Mesodermal cell (in vitro differentiated cells): ENCODE measurements at regions not wholly inside any gene's neighbourhood (a gene's known extent, or its start where the extent isn't known, plus 50 kb on each side); places are given as distances from the start of the nearest gene placed in this dataset.

ENCODE experiments used
- H3K27ac ChIP-seq: 2 replicates; pipeline ENCODE4 v1.7.0; 2013; ENCODE audit warnings: mild to moderate bottlenecking, low read depth, low read length, moderate library complexity; ENCODE audit not compliant: severe bottlenecking
- H3K36me3 ChIP-seq: 2 replicates; pipeline ENCODE4 v1.7.1; 2013; ENCODE audit warnings: mild to moderate bottlenecking, low read length, moderate library complexity; ENCODE audit not compliant: control insufficient read depth, insufficient read depth
- H3K4me1 ChIP-seq: one replicate; pipeline ENCODE4 v1.7.1; 2013; ENCODE audit warnings: mild to moderate bottlenecking, low read length; ENCODE audit not compliant: insufficient read depth, control insufficient read depth, poor library complexity, severe bottlenecking
- H3K4me3 ChIP-seq: 2 replicates; pipeline ENCODE4 v1.7.0; 2013; ENCODE audit warnings: low read length, control low read depth, mild to moderate bottlenecking; ENCODE audit not compliant: insufficient read depth, poor library complexity, severe bottlenecking; ENCODE audit errors: extremely low read depth
- H3K9me3 ChIP-seq: 2 replicates; pipeline ENCODE4 v1.7.1; 2013; ENCODE audit warnings: mild to moderate bottlenecking, low read length, moderate library complexity; ENCODE audit not compliant: control insufficient read depth
- whole genome bisulfite sequencing, 2 experiments: methylation state at CpG; one replicate each; pipeline ENCODE4 v1.1.5; 2013; ENCODE audit warnings: missing lambda C conversion rate in 2 of 2; ENCODE audit not compliant: insufficient coverage in 2 of 2; 5-methylcytosine and 5-hydroxymethylcytosine counted together

DNA sequence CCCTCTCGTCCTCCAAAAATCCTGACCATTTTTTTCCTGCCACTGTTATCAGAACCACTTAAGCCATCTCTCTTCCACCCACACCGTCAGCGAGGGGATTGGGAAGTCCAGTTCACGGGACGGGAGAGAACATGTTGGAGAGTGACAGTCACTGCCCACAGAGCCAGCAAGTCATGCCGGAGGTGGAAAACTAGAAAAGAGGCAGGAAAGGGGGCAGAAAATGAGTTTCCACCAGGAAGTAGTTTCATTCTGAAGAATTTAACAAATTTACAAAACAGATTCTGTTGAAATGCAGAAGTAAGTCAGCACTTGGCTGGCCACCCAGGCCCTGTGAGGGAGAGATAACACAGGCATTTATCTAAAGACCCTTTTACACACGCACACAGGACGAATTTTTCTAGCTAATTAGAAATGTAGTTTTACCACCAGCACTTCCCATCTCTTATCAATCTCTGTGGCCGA, 431.3 kb downstream of the TSN start:
- 51 to 71% methylated on average over 3 to 4 of the region's 9 CpGs for WGBS, 2 experiments
- peaks cover 5% of the 10 kb centered on the region for H3K4me1 ChIP-seq

GRCh38 chr2:122191331-122191730, 435.9 kb downstream of the TSN start:
- Histone ChIP-seq H3K27ac (no peak overlapping the region), H3K9me3 (no peaks in the 10 kb centered on the region), H3K4me3 (no peak overlapping the region), H3K4me1 (peaks cover 5% of the 10 kb centered on the region), H3K36me3 (no peaks in the 10 kb centered on the region)
- 30 to 43% methylated on average over 4 to 5 of the region's 5 CpGs for WGBS, 2 experiments

More for the DNA sequence above, 431.3 kb downstream of the TSN start:
- no peak overlapping the region for H3K4me3 ChIP-seq
- no peaks in the 10 kb centered on the region for H3K36me3 ChIP-seq
- H3K9me3 ChIP-seq, result no peaks in the 10 kb centered on the region
- peak overlapping the region; percentile 49 for H3K27ac ChIP-seq

DNA sequence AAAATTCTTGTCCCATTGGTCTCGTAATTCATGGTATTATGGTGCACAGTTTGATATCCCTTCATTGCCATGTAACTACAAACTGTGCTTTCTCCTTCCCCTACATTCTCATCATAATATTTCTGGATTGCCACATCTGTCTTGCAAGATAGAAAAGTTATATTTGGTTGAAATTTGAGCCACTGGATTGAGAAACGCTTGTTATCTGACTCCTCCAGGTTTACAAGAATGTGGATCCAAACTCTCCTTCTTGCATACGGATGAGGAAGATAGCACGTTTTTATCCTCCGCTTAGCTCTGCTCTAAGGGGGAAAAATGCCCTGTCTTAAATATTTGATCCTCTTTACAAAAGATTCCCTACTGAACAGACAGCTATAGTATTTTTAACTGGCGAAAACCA, 438.2 kb downstream of the TSN start:
- Histone ChIP-seq H3K9me3 (no peaks in the 10 kb centered on the region), H3K4me3 (no peak overlapping the region), H3K4me1 (no peaks in the 10 kb centered on the region), H3K27ac (no peak overlapping the region), H3K36me3 (no peaks in the 10 kb centered on the region)
- 89 to 91% methylated on average over 3 to 5 of the region's 6 CpGs for WGBS, 2 experiments

- H3K4me3 ChIP-seq, result no peak overlapping the region
- H3K4me1 ChIP-seq, result no peaks in the 10 kb centered on the region
- no peaks in the 10 kb centered on the region for H3K9me3 ChIP-seq
- no peaks in the 10 kb centered on the region for H3K36me3 ChIP-seq
- H3K27ac ChIP-seq, result no peak overlapping the region
- WGBS, 2 experiments, result 100% methylated on average over 1 of the region's 2 CpGs; no CpG with 5 or more reads in 1 of the 2 experiments
Measured at GRCh38 chr2:122194546-122194945, 439.1 kb downstream of the TSN start.

GRCh38 chr2:122203523-122203922, 448.1 kb downstream of the TSN start:
- Histone ChIP-seq H3K36me3 (no peaks in the 10 kb centered on the region), H3K27ac (no peak overlapping the region)
- 75 to 100% methylated on average over 2 to 3 of the region's 4 CpGs for WGBS, 2 experiments

DNA sequence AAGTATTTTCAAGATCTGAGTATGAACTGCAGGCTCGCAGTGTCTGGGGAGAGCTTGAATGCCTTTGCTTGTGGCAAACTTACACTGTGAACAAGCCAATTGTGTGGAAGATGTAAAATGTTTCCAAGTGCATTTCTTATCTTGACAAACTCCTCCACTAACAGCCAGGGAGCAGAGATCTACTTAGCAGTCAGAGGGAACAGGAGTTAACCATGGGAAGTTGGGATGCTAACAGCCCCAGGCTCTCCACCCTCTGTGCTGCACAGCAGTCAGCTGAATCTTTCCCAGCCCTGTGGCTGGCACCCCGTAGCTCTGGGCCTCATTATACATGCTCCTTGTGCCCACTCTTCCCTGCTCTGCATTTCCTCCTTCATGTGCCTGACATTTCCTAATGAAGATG, 450.2 kb downstream of the TSN start:
- WGBS, 2 experiments, result 25 to 74% methylated on average over 1 to 2 of the region's 2 CpGs
- H3K4me1 ChIP-seq, result no peaks in the 10 kb centered on the region
- H3K4me3 ChIP-seq, result no peak overlapping the region
- H3K27ac ChIP-seq, result no peak overlapping the region
- no peaks in the 10 kb centered on the region for H3K36me3 ChIP-seq
- no peaks in the 10 kb centered on the region for H3K9me3 ChIP-seq

More at GRCh38 chr2:122203523-122203922, 448.1 kb downstream of the TSN start:
- Histone ChIP-seq H3K9me3 (no peaks in the 10 kb centered on the region), H3K4me3 (no peak overlapping the region), H3K4me1 (no peaks in the 10 kb centered on the region)

DNA sequence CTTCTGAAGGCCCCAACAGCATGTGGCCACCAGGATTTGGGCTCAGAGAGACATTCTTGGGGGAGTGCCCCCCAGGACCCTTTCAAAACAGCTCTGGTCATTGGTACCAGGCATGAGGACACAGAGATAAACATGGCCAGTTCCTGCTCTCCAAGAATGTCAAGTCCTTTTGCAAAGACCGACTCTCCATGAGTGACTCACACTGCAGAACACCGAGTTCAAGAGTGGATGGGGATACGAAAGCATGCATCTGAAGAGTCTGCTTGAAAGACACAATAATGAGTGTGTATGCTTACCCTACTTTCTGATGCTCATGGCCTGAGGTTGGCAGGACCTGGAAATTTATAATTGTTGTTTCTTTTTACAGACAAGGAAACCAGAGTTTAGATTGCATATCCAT, 450.6 kb downstream of the TSN start:
- Histone ChIP-seq H3K27ac (no peak overlapping the region), H3K4me1 (no peaks in the 10 kb centered on the region), H3K4me3 (no peak overlapping the region), H3K36me3 (no peaks in the 10 kb centered on the region), H3K9me3 (no peaks in the 10 kb centered on the region)
- 88% methylated on average over 1 to 3 of the region's 3 CpGs for WGBS, 2 experiments

- H3K27ac ChIP-seq, result no peak overlapping the region
- H3K9me3 ChIP-seq, result no peaks in the 10 kb centered on the region
- 83 to 100% methylated on average over 1 to 2 of the region's 2 CpGs for WGBS, 2 experiments
- no peak overlapping the region for H3K4me3 ChIP-seq
- no peaks in the 10 kb centered on the region for H3K4me1 ChIP-seq
- H3K36me3 ChIP-seq, result no peaks in the 10 kb centered on the region
Measured at GRCh38 chr2:122209377-122209776, 453.9 kb downstream of the TSN start.

GRCh38 chr2:122210065-122210464, 454.6 kb downstream of the TSN start:
- Histone ChIP-seq H3K4me1 (no peaks in the 10 kb centered on the region), H3K4me3 (no peak overlapping the region), H3K9me3 (no peaks in the 10 kb centered on the region), H3K36me3 (no peaks in the 10 kb centered on the region), H3K27ac (no peak overlapping the region)
- WGBS, 2 experiments, result 75 to 96% methylated on average over 2 to 4 of the region's 4 CpGs

DNA sequence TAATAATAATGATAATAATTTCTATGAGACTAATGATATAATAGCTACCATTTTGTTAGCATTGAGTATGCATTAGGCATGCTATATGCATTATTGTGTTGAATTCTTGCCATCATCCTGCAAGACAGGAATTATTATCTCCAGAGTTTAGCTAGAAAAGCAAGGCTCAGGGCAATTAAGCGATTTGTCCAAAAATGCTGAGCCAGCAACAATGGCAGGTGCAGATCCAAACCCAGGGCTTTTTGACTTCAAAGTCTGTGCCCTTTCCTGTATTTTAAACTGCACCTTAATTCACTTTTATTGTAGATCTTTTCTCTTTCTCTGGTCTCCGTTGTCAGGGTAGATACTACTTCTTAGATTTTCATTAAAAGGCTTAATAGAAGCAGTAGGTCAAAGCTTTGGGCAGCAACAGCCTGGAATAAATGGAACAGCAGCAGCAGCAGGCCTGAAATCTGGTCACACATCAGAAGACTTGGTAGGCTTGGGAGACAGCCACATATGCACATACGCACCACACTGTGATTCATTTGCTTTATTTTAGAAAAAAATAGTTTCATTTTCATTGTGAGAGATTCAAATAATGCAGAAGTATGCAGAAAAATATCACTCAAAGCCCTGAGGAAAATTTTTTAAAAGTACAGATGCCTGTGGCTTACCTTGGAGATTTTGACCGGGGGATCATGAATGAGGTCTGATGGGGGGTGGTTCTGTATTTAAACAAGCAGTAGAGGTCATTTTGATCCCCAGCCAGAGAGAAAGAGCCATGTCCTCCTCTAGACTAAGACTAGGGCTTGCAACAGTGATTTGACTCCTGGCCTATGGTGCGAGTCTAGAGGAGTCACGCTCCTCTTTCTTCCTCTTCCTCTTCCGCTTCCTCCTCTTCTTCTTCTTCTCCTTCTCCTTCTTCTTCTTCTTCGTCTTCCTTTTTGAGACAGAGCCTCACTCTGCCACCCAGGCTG, 455.7 kb downstream of the TSN start:
- no peak overlapping the region for H3K4me3 ChIP-seq
- H3K9me3 ChIP-seq, result no peaks in the 10 kb centered on the region
- WGBS, 2 experiments, result 84 to 87% methylated on average over 5 to 6 of the region's 8 CpGs

GRCh38 chr2:122213312-122213711, 457.9 kb downstream of the TSN start:
- H3K27ac ChIP-seq, result no peak overlapping the region
- no peaks in the 10 kb centered on the region for H3K4me1 ChIP-seq
- no peaks in the 10 kb centered on the region for H3K36me3 ChIP-seq
- 90% methylated on average over 1 to 4 of the region's 4 CpGs for WGBS, 2 experiments
- H3K9me3 ChIP-seq, result no peaks in the 10 kb centered on the region
- H3K4me3 ChIP-seq, result no peak overlapping the region

More for the DNA sequence above, 455.7 kb downstream of the TSN start:
- Histone ChIP-seq H3K4me1 (no peaks in the 10 kb centered on the region), H3K27ac (no peak overlapping the region), H3K36me3 (no peaks in the 10 kb centered on the region)
